Keratinocyte (primary cell): ENCODE measurements at regions not wholly inside any gene's neighbourhood (a gene's known extent, or its start where the extent isn't known, plus 50 kb on each side); places are given as distances from the start of the nearest gene placed in this dataset.

Source experiments
- DNase-seq: peaks from one replicate; pipeline ENCODE4 v3.0.0-alpha.2; 2011; ENCODE audit warnings: low read depth, missing footprints, low spot score
- FAIRE-seq: peaks from 2 replicates; lab custom pipeline; 2011; peaks lifted over from hg19 to GRCh38; lab: Jason Lieb, UNC
- H2AFZ ChIP-seq: 2 replicates; pipeline ENCODE4 v1.6.0; 2012; ENCODE audit warnings: low read length, control low read depth, inconsistent platforms; ENCODE audit not compliant: control insufficient read depth
- H3K27ac ChIP-seq: 2 replicates; pipeline ENCODE4 v1.5.1; 2011; ENCODE audit warnings: low read length; ENCODE audit not compliant: control insufficient read depth, insufficient read depth
- H3K27me3 ChIP-seq: 3 replicates; pipeline ENCODE4 v1.6.0; 2011; ENCODE audit warnings: low read length; ENCODE audit not compliant: control insufficient read depth, insufficient read depth; ENCODE audit errors: extremely low read depth
- H3K36me3 ChIP-seq, 2 experiments: 2 replicates in 1 of 2; 3 replicates in 1 of 2; pipeline ENCODE4 v1.5.1; 2011; ENCODE audit warnings: low read length in 2 of 2, mild to moderate bottlenecking in 1 of 2; ENCODE audit not compliant: control insufficient read depth in 2 of 2, insufficient read depth in 2 of 2; ENCODE audit errors: extremely low read depth in 1 of 2
- H3K4me1 ChIP-seq: 3 replicates; pipeline ENCODE4 v1.5.1; 2011; ENCODE audit warnings: low read length; ENCODE audit not compliant: control insufficient read depth, insufficient read depth; ENCODE audit errors: extremely low read depth
- H3K4me2 ChIP-seq: 3 replicates; pipeline ENCODE4 v1.6.0; 2011; ENCODE audit warnings: low read depth, low read length; ENCODE audit not compliant: control insufficient read depth, insufficient read depth; ENCODE audit errors: extremely low read depth
- H3K4me3 ChIP-seq, 3 experiments: fragments of 200-600 bp in 1 of 3; sonication (generic) in 1 of 3; 2 replicates in 2 of 3; 3 replicates in 1 of 3; pipeline ENCODE4 v1.5.1; 2011 to 2016; ENCODE audit warnings: low read length in 3 of 3, mild to moderate bottlenecking in 3 of 3, control low read depth in 2 of 3, inconsistent platforms in 1 of 3, low read depth in 1 of 3, mixed read lengths in 1 of 3, mixed run types in 1 of 3, moderate library complexity in 1 of 3; ENCODE audit not compliant: control insufficient read depth in 2 of 3, insufficient read depth in 2 of 3; ENCODE audit errors: extremely low read depth in 1 of 3
- H3K79me2 ChIP-seq: 2 replicates; pipeline ENCODE4 v1.6.0; 2012; ENCODE audit warnings: low read length; ENCODE audit not compliant: control insufficient read depth, insufficient read depth
- H3K9ac ChIP-seq: 3 replicates; pipeline ENCODE4 v1.6.0; 2011; ENCODE audit warnings: low read length; ENCODE audit not compliant: control insufficient read depth, insufficient read depth; ENCODE audit errors: extremely low read depth
- H3K9me1 ChIP-seq: 3 replicates; pipeline ENCODE4 v1.6.0; 2011; ENCODE audit warnings: low read length; ENCODE audit not compliant: control insufficient read depth, insufficient read depth; ENCODE audit errors: extremely low read depth
- H3K9me3 ChIP-seq: 2 replicates; pipeline ENCODE4 v1.5.1; 2012; ENCODE audit warnings: low read depth, low read length; ENCODE audit not compliant: control insufficient read depth
- H4K20me1 ChIP-seq: 3 replicates; pipeline ENCODE4 v1.6.0; 2011; ENCODE audit warnings: low read length; ENCODE audit not compliant: control insufficient read depth, insufficient read depth; ENCODE audit errors: extremely low read depth
- EZH2 ChIP-seq: IDR thresholded peaks from one replicate; pipeline ENCODE4 v1.6.1; 2012; ENCODE audit warnings: inconsistent platforms, mild to moderate bottlenecking, low read length, moderate library complexity
- dilution Hi-C: fragments of 300-500 bp; cut with MboI; formaldehyde crosslinking; loops from one replicate; pipeline ENCODE4 v1.7.0; 2020; ENCODE audit warnings: low sequenced_read_pairs; ENCODE audit not compliant: extremely low pct_ligation_motif_present
- TF ChIP-seq, protein P1 (sequence below), 3 experiments: IDR thresholded peaks in 1 of 3; conservative IDR thresholded peaks in 1 of 3; optimal IDR thresholded peaks in 1 of 3; 2 replicates in 2 of 3; 3 replicates in 1 of 3; pipeline versions ENCODE3 to v1.5.1; 2011; ENCODE audit warnings: low read length in 3 of 3, mild to moderate bottlenecking in 3 of 3, moderate library complexity in 2 of 3, control low read depth in 1 of 3, inconsistent platforms in 1 of 3; ENCODE audit not compliant: insufficient read depth in 2 of 3; ENCODE audit errors: extremely low read depth in 1 of 3

DNA sequence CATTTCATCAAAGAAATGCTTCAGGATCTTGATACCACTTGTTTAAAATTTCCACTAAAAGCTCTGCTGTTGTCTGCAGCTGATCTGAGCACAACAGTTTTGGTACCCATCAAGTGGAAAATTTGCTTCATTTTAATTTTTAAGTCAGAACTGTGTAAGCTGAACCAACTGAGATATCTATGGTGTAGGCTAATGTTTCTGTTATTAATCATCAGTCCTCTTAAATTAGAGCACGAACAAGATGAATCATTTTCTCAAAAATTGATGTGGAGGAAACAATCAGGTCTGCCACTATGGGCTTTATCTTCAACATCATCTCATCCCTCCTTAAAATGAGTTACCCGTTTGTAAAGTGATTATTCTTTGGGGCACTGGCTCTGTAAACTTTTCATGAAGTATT is 221.5 kb upstream of the NBEA start:
- Histone ChIP-seq H3K36me3 (no peaks in the 10 kb centered on the region), H3K9me1 (no peaks in the 10 kb centered on the region), H3K4me2 (no peak overlapping the region), H3K27me3 (no peaks in the 10 kb centered on the region), H3K4me1 (no peaks in the 10 kb centered on the region), H3K9ac (no peak overlapping the region), H3K9me3 (no peaks in the 10 kb centered on the region), H2AFZ (no peak overlapping the region), H3K27ac (no peak overlapping the region), H3K79me2 (no peaks in the 10 kb centered on the region), H4K20me1 (no peaks in the 10 kb centered on the region), H3K4me3 (no peak overlapping the region)
- FAIRE-seq (no peak), DNase-seq (no peak)
- dilution Hi-C loops: no loop called here
- TF ChIP-seq, protein P1, sequence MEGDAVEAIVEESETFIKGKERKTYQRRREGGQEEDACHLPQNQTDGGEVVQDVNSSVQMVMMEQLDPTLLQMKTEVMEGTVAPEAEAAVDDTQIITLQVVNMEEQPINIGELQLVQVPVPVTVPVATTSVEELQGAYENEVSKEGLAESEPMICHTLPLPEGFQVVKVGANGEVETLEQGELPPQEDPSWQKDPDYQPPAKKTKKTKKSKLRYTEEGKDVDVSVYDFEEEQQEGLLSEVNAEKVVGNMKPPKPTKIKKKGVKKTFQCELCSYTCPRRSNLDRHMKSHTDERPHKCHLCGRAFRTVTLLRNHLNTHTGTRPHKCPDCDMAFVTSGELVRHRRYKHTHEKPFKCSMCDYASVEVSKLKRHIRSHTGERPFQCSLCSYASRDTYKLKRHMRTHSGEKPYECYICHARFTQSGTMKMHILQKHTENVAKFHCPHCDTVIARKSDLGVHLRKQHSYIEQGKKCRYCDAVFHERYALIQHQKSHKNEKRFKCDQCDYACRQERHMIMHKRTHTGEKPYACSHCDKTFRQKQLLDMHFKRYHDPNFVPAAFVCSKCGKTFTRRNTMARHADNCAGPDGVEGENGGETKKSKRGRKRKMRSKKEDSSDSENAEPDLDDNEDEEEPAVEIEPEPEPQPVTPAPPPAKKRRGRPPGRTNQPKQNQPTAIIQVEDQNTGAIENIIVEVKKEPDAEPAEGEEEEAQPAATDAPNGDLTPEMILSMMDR (optimal IDR thresholded peaks at IDR 0.05 in 1 of 3, IDR thresholded peaks at IDR 0.05 in 1 of 3, conservative IDR thresholded peaks at IDR 0.05 in 1 of 3; ENCODE audit: extremely low read depth in 1 of 3, insufficient read depth in 2 of 3, low read length in 3 of 3): no peak
- TF ChIP-seq EZH2: no peak

DNA sequence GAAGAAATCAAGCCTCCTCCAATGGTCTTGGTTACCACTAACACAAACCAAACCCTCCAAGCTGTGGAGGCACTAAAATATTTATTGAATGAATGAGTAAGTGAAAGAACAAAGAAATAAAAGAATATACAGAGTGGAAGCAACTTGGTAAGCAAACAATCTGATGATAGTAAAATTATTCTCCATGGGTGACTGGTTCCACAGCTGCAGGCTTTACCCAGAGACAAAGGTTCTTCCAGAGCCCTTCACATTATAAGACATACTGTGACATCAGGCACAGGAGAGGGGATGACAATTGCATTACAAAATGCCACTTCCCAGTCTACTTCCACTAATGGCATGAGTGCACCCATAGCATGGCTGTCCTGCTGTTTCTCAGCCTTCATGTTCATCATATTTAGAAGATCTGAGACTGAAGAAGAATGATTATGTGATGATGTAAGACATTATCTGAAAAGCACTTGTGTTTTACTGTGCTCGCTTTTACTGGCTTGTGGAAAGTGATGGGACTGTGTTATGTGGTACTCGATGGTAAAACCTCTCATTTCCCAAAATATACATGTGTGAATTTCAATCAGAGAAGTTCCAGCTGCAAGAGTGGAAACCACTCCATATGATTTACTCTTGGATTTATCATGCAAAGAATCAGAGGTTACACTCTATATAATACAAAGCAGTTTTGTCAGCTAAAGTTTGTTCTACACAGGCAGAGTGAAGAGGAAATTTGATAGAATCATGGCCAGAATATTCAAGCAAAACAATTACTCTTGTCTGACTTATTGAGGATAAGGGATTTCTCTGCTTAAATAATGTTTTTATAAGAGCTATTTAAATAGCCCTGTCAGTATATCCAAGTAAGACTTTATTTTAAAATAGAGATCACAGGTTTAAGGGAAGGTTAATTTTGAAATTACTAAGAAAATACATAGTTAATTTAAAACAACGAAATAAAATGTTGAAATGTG is 220.2 kb upstream of the NBEA start:
- Histone ChIP-seq H2AFZ (no peak overlapping the region), H3K4me1 (no peaks in the 10 kb centered on the region), H3K79me2 (no peaks in the 10 kb centered on the region), H4K20me1 (no peaks in the 10 kb centered on the region), H3K9me3 (no peaks in the 10 kb centered on the region), H3K9me1 (no peaks in the 10 kb centered on the region), H3K36me3 (no peaks in the 10 kb centered on the region), H3K27ac (no peak overlapping the region), H3K27me3 (no peaks in the 10 kb centered on the region), H3K4me2 (no peak overlapping the region), H3K4me3 (no peak overlapping the region), H3K9ac (no peak overlapping the region)
- DNase-seq (no peak), FAIRE-seq (no peak)
- dilution Hi-C loops: no loop called here
- no peak for TF ChIP-seq EZH2
- TF ChIP-seq, protein P1 (optimal IDR thresholded peaks at IDR 0.05 in 1 of 3, IDR thresholded peaks at IDR 0.05 in 1 of 3, conservative IDR thresholded peaks at IDR 0.05 in 1 of 3; ENCODE audit: extremely low read depth in 1 of 3, insufficient read depth in 2 of 3, low read length in 3 of 3): no peak
